ENCODE measurements at regions not wholly inside any gene's neighbourhood (a gene's known extent, or its start where the extent isn't known, plus 50 kb on each side); places are given as distances from the start of the nearest gene placed in this dataset.

DNA sequence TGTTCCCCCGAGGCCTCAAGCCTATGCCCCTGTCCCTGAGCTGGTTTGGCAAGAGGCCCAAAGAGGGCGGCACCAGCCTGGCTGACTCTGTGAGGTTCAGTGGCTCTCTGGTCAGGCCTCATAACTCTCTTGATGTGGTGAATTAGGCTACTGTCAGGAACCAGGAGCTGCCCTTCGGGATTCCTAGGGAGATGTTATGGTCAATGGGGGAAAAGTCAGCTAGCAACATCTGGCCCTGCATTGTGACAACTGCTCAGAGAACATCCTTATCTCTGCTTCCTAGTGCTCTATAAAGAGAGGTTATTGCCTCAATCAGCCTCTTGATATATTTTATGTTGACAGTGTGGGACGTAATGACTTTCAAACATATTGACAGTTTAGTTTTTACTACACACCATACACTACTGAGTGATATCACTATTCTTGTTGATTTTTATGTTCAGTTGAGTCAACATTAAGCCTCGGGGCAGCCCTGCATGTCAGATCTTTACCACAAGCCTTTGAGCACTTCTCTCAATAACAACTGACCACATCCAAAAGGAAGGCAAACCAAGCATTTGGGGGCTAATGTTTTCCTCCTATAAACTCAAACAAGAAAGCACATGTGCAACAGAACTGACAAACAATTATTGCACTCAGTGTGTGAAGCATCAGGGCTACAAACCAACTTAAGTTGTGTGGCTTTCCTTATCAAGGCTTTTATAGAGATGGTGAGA lies 448.3 kb upstream of the SLC14A2 start:
- Histone ChIP-seq H3K4me3 (replicated peaks in 1 of 3; ENCODE audit: insufficient read depth in 1 of 3, low read depth in 1 of 3, low read length in 3 of 3) (no peak overlapping the region), H3K36me3 (ENCODE audit: control insufficient read depth in 2 of 2, extremely low read depth in 1 of 2, insufficient read depth in 2 of 2, low read length in 2 of 2) (no peaks in the 10 kb centered on the region), H3K9ac (replicated peaks; ENCODE audit: extremely low read depth, insufficient read depth, low read length) (no peak overlapping the region), H3K27ac (ENCODE audit: insufficient read depth, low read depth, low read length) (no peak overlapping the region), H3K4me2 (ENCODE audit: insufficient read depth, low read length) (no peak overlapping the region), H3K9me3 (replicated peaks; ENCODE audit: control insufficient read depth, insufficient read depth, low read length) (no peaks in the 10 kb centered on the region), H3K27me3 (ENCODE audit: control insufficient read depth in 2 of 2, insufficient read depth in 2 of 2, low read length in 2 of 2) (no peaks in the 10 kb centered on the region), H3K79me2 (ENCODE audit: control insufficient read depth, insufficient read depth, low read length) (no peaks in the 10 kb centered on the region), H2AFZ (ENCODE audit: low read depth, low read length) (no peak overlapping the region), H3K4me1 (ENCODE audit: control insufficient read depth, extremely low read depth, insufficient read depth, low read length) (no peaks in the 10 kb centered on the region), H3K9me1 (replicated peaks; ENCODE audit: control insufficient read depth, extremely low read depth, insufficient read depth, low read length) (no peaks in the 10 kb centered on the region), H4K20me1 (replicated peaks; ENCODE audit: control insufficient read depth, extremely low read depth, insufficient read depth, low read length) (no peaks in the 10 kb centered on the region)
- TF ChIP-seq MYC (IDR thresholded peaks at IDR 0.05; ENCODE audit: low read depth, low read length) (no peak), POLR2A (IDR thresholded peaks at IDR 0.05; ENCODE audit: low read depth, low read length) (no peak), FOS (IDR thresholded peaks at IDR 0.05; ENCODE audit: borderline replicate concordance, insufficient read depth, low read length) (no peak), POLR2AphosphoS5 (IDR thresholded peaks at IDR 0.05; ENCODE audit: insufficient read depth, low read depth, low read length) (no peak), EZH2 (IDR thresholded peaks at IDR 0.05; ENCODE audit: borderline replicate concordance, low read depth, low read length, severe bottlenecking) (no peak), GATA2 (IDR thresholded peaks at IDR 0.05; ENCODE audit: insufficient read depth, insufficient read length, low read depth, low read length) (no peak), JUN (IDR thresholded peaks at IDR 0.05; ENCODE audit: borderline replicate concordance, insufficient read depth, insufficient read length, low read depth) (no peak)
- TF ChIP-seq, protein P1, sequence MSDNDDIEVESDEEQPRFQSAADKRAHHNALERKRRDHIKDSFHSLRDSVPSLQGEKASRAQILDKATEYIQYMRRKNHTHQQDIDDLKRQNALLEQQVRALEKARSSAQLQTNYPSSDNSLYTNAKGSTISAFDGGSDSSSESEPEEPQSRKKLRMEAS (IDR thresholded peaks at IDR 0.05; ENCODE audit: insufficient read depth, insufficient read length) = no peak
- TF ChIP-seq, protein P2, sequence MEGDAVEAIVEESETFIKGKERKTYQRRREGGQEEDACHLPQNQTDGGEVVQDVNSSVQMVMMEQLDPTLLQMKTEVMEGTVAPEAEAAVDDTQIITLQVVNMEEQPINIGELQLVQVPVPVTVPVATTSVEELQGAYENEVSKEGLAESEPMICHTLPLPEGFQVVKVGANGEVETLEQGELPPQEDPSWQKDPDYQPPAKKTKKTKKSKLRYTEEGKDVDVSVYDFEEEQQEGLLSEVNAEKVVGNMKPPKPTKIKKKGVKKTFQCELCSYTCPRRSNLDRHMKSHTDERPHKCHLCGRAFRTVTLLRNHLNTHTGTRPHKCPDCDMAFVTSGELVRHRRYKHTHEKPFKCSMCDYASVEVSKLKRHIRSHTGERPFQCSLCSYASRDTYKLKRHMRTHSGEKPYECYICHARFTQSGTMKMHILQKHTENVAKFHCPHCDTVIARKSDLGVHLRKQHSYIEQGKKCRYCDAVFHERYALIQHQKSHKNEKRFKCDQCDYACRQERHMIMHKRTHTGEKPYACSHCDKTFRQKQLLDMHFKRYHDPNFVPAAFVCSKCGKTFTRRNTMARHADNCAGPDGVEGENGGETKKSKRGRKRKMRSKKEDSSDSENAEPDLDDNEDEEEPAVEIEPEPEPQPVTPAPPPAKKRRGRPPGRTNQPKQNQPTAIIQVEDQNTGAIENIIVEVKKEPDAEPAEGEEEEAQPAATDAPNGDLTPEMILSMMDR (IDR thresholded peaks at IDR 0.05; ENCODE audit: extremely low read depth in 1 of 2, insufficient read depth in 1 of 2, low read depth in 1 of 2, low read length in 2 of 2) = no peak
- POLR2A ChIA-PET = no interaction called here
- dilution Hi-C loops (cut with MboI; ENCODE audit: extremely low pct_ligation_motif_present, low sequenced_read_pairs) (no loop called here), intact Hi-C loops (cut with micrococcal nuclease) (no loop called here)
- CTCF ChIA-PET = no interaction called here
- no peak for DNase-seq (ENCODE audit: low read depth, low spot score)
- BruUV-seq (replicated peaks) = no TSS peak
- FAIRE-seq = no peak

All from endothelial cell of umbilical vein (primary cell).